Psoas muscle (tissue), 7 donors: ENCODE measurements at regions not wholly inside any gene's neighbourhood (a gene's known extent, or its start where the extent isn't known, plus 50 kb on each side); places are given as distances from the start of the nearest gene placed in this dataset.

Source experiments
- ATAC-seq, 4 donors: fragments of 200-7000 bp; cut with Tn5 transposase; one replicate each; pipeline ENCODE4 v1.9.1; 2020; ENCODE audit warnings: moderate library complexity in 3 of 4, mild to moderate bottlenecking in 2 of 4
- DNase-seq, 2 donors: peaks; one replicate each; pipeline ENCODE4 v3.0.0-alpha.2; 2020
- H3K27ac ChIP-seq: fragments of 200-600 bp; one replicate; pipeline ENCODE4 v1.8.0; 2022
- H3K27me3 ChIP-seq, 3 donors: fragments of 200-600 bp in 1 of 3; one replicate each; pipeline versions ENCODE4 v1.6.1 to v1.8.0; 2013 to 2022; ENCODE audit warnings: low read length in 2 of 3, mild to moderate bottlenecking in 2 of 3, moderate library complexity in 1 of 3; ENCODE audit not compliant: insufficient read depth in 3 of 3
- H3K36me3 ChIP-seq, 2 donors: fragments of 200-600 bp in 1 of 2; one replicate each; pipeline versions ENCODE4 v1.6.1 to v1.8.0; 2013 to 2022; ENCODE audit warnings: low read depth in 1 of 2, mild to moderate bottlenecking in 1 of 2, moderate library complexity in 1 of 2; ENCODE audit not compliant: insufficient read depth in 1 of 2
- H3K4me1 ChIP-seq: fragments of 200-600 bp; one replicate; pipeline ENCODE4 v1.8.0; 2022
- H3K4me3 ChIP-seq: fragments of 200-600 bp; one replicate; pipeline ENCODE4 v1.8.0; 2022; ENCODE audit warnings: mild to moderate bottlenecking
- H3K9me3 ChIP-seq: fragments of 200-600 bp; one replicate; pipeline ENCODE4 v1.8.0; 2022
- CTCF ChIP-seq: fragments of 200-600 bp; IDR thresholded peaks from one replicate; pipeline ENCODE4 v1.8.0; 2022; ENCODE audit warnings: antibody characterized with exemption
- WGBS, 3 donors: extraction: QIAGEN DNeasy Blood & Tissue Kit; methylation state at CpG; one replicate each; pipeline versions ENCODE4 v1.1.6 to v1.1.7; 2013; 5-methylcytosine and 5-hydroxymethylcytosine counted together
- intact Hi-C, 2 donors: fragments of 100-400 bp; cut with DNase I; formaldehyde crosslinking; loops; one replicate each; pipeline versions ENCODE4 v1.11.0 to v1.14.2; 2022
- donor health status: healthy with polysubstance abuse.
- donor health status: DM: no; HTN: no; CAD: no; lungs with moderate emphysema.
- donor health status: Bipolar disorder and iron deficiency.
- donor health status: healthy.
- donor health status: DM: yes; HTN: yes; CAD: no.
- donor health status: DM: no; HTN: no; CAD: no.
- donor health status: DM: yes; HTN: yes; CAD: no.

- intact Hi-C loops: no loop called here
- no peak overlapping the region for H3K4me3 ChIP-seq
- H3K9me3 ChIP-seq: no peaks in the 10 kb centered on the region
- no peaks in the 10 kb centered on the region for H3K27me3 ChIP-seq
- no peaks in the 10 kb centered on the region for H3K36me3 ChIP-seq
- no peak for TF ChIP-seq CTCF
- DNase-seq (no peak), ATAC-seq (no peak)
- H3K27ac ChIP-seq: no peak overlapping the region
- 20 to 32% (median 28%) methylated on average over 2 of the region's 2 CpGs for whole genome bisulfite sequencing, 3 donors
- H3K4me1 ChIP-seq: peaks cover 4% of the 10 kb centered on the region
These were observed 151.9 kb upstream of the ANK2 start for GRCh38 chr4:112897543-112897942.

- ATAC-seq (no peak), DNase-seq (no peak)
- no peaks in the 10 kb centered on the region for H3K9me3 ChIP-seq
- WGBS, 3 donors: 72 to 80% (median 78%) methylated on average over 4 of the region's 4 CpGs
- intact Hi-C loops: no loop called here
- no peaks in the 10 kb centered on the region for H3K36me3 ChIP-seq
- no peak overlapping the region for H3K27ac ChIP-seq
- TF ChIP-seq CTCF: no peak
- H3K4me3 ChIP-seq: no peak overlapping the region
- H3K4me1 ChIP-seq: peaks cover 4% of the 10 kb centered on the region
- no peaks in the 10 kb centered on the region for H3K27me3 ChIP-seq
These were observed 150.9 kb upstream of the ANK2 start for GRCh38 chr4:112898357-112899141.

- no peak overlapping the region for H3K27ac ChIP-seq
- intact Hi-C loops: no loop called here
These were observed 149.0 kb upstream of the ANK2 start for GRCh38 chr4:112900416-112900815.

GRCh38 chr4:112901962-112902411 lies 147.5 kb upstream of the ANK2 start:
- 87 to 97% (median 97%) methylated on average over 1 of the region's 1 CpG for whole genome bisulfite sequencing, 3 donors
- no peak overlapping the region for H3K4me3 ChIP-seq
- intact Hi-C loops: no loop called here
- no peaks in the 10 kb centered on the region for H3K4me1 ChIP-seq
- no peak for TF ChIP-seq CTCF
- no peaks in the 10 kb centered on the region for H3K27me3 ChIP-seq
- H3K27ac ChIP-seq: no peak overlapping the region
- H3K9me3 ChIP-seq: no peaks in the 10 kb centered on the region
- ATAC-seq (no peak), DNase-seq (no peak)
- H3K36me3 ChIP-seq: no peaks in the 10 kb centered on the region

More at GRCh38 chr4:112900416-112900815, 149.0 kb upstream of the ANK2 start:
- H3K27me3 ChIP-seq: no peaks in the 10 kb centered on the region
- ATAC-seq (no peak), DNase-seq (no peak)
- no peaks in the 10 kb centered on the region for H3K36me3 ChIP-seq
- WGBS, 3 donors: 88 to 97% (median 88%) methylated on average over 2 of the region's 2 CpGs
- H3K4me1 ChIP-seq: peaks cover 4% of the 10 kb centered on the region
- no peak overlapping the region for H3K4me3 ChIP-seq
- no peak for TF ChIP-seq CTCF
- H3K9me3 ChIP-seq: no peaks in the 10 kb centered on the region

GRCh38 chr4:112905728-112906127 lies 143.7 kb upstream of the ANK2 start:
- Histone ChIP-seq H3K4me3 (no peak overlapping the region), H3K27ac (no peak overlapping the region), H3K4me1 (no peaks in the 10 kb centered on the region), H3K36me3 (no peaks in the 10 kb centered on the region), H3K9me3 (no peaks in the 10 kb centered on the region), H3K27me3 (no peaks in the 10 kb centered on the region)
- ATAC-seq (peak; percentile 44 to 73 (median 64)), DNase-seq (no peak)
- intact Hi-C loops: no loop called here
- WGBS, 3 donors: 72 to 81% (median 74%) methylated on average over 4 of the region's 4 CpGs
- no peak for TF ChIP-seq CTCF
